Esophagus muscularis mucosa (tissue), 3 donors: ENCODE measurements at regions not wholly inside any gene's neighbourhood (a gene's known extent, or its start where the extent isn't known, plus 50 kb on each side); places are given as distances from the start of the nearest gene placed in this dataset.

Experiments used
- CTCF ChIP-seq, 3 experiments: fragments of 200-600 bp in 2 of 3; fragments of 450-650 bp in 1 of 3; sonication (generic) in 2 of 3; IDR thresholded peaks; one replicate each; pipeline ENCODE4 v1.5.1; 2017 to 2019; ENCODE audit warnings: antibody characterized with exemption in 3 of 3, mild to moderate bottlenecking in 2 of 3, moderate library complexity in 1 of 3
- POLR2A ChIP-seq: fragments of 450-650 bp; IDR thresholded peaks from one replicate; pipeline ENCODE4 v1.6.1; 2017; ENCODE audit warnings: antibody characterized with exemption, moderate library complexity, mild to moderate bottlenecking, low read depth

GRCh38 chr2:43152186-43152585 is 74.2 kb downstream of the ZFP36L2 start:
- no peak for TF ChIP-seq CTCF (IDR thresholded peaks at IDR 0.05)
- TF ChIP-seq POLR2A = no peak
